ENCODE measurements at regions not wholly inside any gene's neighbourhood (a gene's known extent, or its start where the extent isn't known, plus 50 kb on each side); places are given as distances from the start of the nearest gene placed in this dataset.
A peak's percentile ranks its signal among the peaks of the same experiment; 100 is the strongest.

GRCh38 chr4:17326756-17327155 is 185.1 kb downstream of the QDPR start:
- no peaks in the 10 kb centered on the region for H3K27me3 ChIP-seq
- H3K9me3 ChIP-seq: no peaks in the 10 kb centered on the region
- intact Hi-C loops (cut with DNase I; ENCODE audit: low total_unique reads): no loop called here
- TF ChIP-seq, protein P1, sequence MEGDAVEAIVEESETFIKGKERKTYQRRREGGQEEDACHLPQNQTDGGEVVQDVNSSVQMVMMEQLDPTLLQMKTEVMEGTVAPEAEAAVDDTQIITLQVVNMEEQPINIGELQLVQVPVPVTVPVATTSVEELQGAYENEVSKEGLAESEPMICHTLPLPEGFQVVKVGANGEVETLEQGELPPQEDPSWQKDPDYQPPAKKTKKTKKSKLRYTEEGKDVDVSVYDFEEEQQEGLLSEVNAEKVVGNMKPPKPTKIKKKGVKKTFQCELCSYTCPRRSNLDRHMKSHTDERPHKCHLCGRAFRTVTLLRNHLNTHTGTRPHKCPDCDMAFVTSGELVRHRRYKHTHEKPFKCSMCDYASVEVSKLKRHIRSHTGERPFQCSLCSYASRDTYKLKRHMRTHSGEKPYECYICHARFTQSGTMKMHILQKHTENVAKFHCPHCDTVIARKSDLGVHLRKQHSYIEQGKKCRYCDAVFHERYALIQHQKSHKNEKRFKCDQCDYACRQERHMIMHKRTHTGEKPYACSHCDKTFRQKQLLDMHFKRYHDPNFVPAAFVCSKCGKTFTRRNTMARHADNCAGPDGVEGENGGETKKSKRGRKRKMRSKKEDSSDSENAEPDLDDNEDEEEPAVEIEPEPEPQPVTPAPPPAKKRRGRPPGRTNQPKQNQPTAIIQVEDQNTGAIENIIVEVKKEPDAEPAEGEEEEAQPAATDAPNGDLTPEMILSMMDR (IDR thresholded peaks at IDR 0.05): no peak
- TF ChIP-seq POLR2AphosphoS5 (IDR thresholded peaks at IDR 0.05) (no peak), EP300 (IDR thresholded peaks at IDR 0.05; ENCODE audit: low read depth) (no peak), POLR2A (IDR thresholded peaks at IDR 0.05) (no peak)
- no peaks in the 10 kb centered on the region for H3K36me3 ChIP-seq
- no peak overlapping the region for H3K4me3 ChIP-seq
- peaks cover 0 to 9% (median 0%) of the 10 kb centered on the region in 4 donors for H3K4me1 ChIP-seq
- in situ Hi-C loops (cut with MboI; ENCODE audit: low pct_ligation_motif_present in 1 of 4, low pct_unique_long_range_greater_than_20kb in 1 of 4, low sequenced_read_pairs in 3 of 4): loop anchor here in 2 of 4 donors (10.0 to 25.0 kb wide), 2 partner anchors 1032 to 1039 kb away; no protein-coding TSS in a partner anchor
- WGBS, 2 donors (ENCODE audit: low coverage in 1 of 2): 72 to 75% methylated on average over 2 of the region's 2 CpGs
- H3K27ac ChIP-seq: no peak overlapping the region
- no peak for DNase-seq

GRCh38 chr4:17325098-17325497 is 186.8 kb downstream of the QDPR start:
- in situ Hi-C loops (cut with MboI; ENCODE audit: low pct_ligation_motif_present in 1 of 4, low pct_unique_long_range_greater_than_20kb in 1 of 4, low sequenced_read_pairs in 3 of 4): loop anchor here in 2 of 4 donors (10.0 to 25.0 kb wide), 2 partner anchors 1030 to 1038 kb away; no protein-coding TSS in a partner anchor
- 81 to 92% methylated on average over 2 of the region's 2 CpGs for WGBS, 2 donors (ENCODE audit: low coverage in 1 of 2)
- TF ChIP-seq POLR2A (IDR thresholded peaks at IDR 0.05) (no peak), EP300 (IDR thresholded peaks at IDR 0.05; ENCODE audit: low read depth) (no peak), POLR2AphosphoS5 (IDR thresholded peaks at IDR 0.05) (no peak)
- TF ChIP-seq, protein P1 (IDR thresholded peaks at IDR 0.05): no peak
- Histone ChIP-seq H3K27me3 (no peaks in the 10 kb centered on the region), H3K27ac (no peak overlapping the region), H3K9me3 (no peaks in the 10 kb centered on the region), H3K4me3 (no peak overlapping the region), H3K4me1 (peaks cover 0 to 9% (median 0%) of the 10 kb centered on the region in 4 donors), H3K36me3 (no peaks in the 10 kb centered on the region)
- no peak for DNase-seq
- intact Hi-C loops (cut with DNase I; ENCODE audit: low total_unique reads): no loop called here

GRCh38 chr4:17324386-17324830 is 187.5 kb downstream of the QDPR start:
- H3K4me1 ChIP-seq: peaks cover 0 to 9% (median 0%) of the 10 kb centered on the region in 4 donors
- DNase-seq: peak; percentile 11
- no peak overlapping the region for H3K27ac ChIP-seq
- TF ChIP-seq, protein P1 (IDR thresholded peaks at IDR 0.05): peak; percentile 42 to 59 (median 50)
- TF ChIP-seq POLR2A (IDR thresholded peaks at IDR 0.05) (no peak), POLR2AphosphoS5 (IDR thresholded peaks at IDR 0.05) (no peak), EP300 (IDR thresholded peaks at IDR 0.05; ENCODE audit: low read depth) (no peak)
- no peak overlapping the region for H3K4me3 ChIP-seq
- H3K27me3 ChIP-seq: no peaks in the 10 kb centered on the region
- WGBS, 2 donors (ENCODE audit: low coverage in 1 of 2): 11 to 13% methylated on average over 11 of the region's 11 CpGs
- H3K9me3 ChIP-seq: no peaks in the 10 kb centered on the region
- in situ Hi-C loops (cut with MboI; ENCODE audit: low pct_ligation_motif_present in 1 of 4, low pct_unique_long_range_greater_than_20kb in 1 of 4, low sequenced_read_pairs in 3 of 4): loop anchor here in 2 of 4 donors (10.0 to 25.0 kb wide), 2 partner anchors 1030 to 1037 kb away; no protein-coding TSS in a partner anchor
- no peaks in the 10 kb centered on the region for H3K36me3 ChIP-seq
- intact Hi-C loops (cut with DNase I; ENCODE audit: low total_unique reads): no loop called here

- H3K36me3 ChIP-seq: no peaks in the 10 kb centered on the region
- WGBS, 2 donors (ENCODE audit: low coverage in 1 of 2): 36 to 43% methylated on average over 3 to 10 of the region's 10 CpGs
- TF ChIP-seq POLR2AphosphoS5 (IDR thresholded peaks at IDR 0.05) (no peak), EP300 (IDR thresholded peaks at IDR 0.05; ENCODE audit: low read depth) (no peak), POLR2A (IDR thresholded peaks at IDR 0.05) (no peak)
- TF ChIP-seq, protein P1 (IDR thresholded peaks at IDR 0.05): no peak
- H3K27me3 ChIP-seq: no peaks in the 10 kb centered on the region
- peaks cover 0 to 9% (median 0%) of the 10 kb centered on the region in 4 donors for H3K4me1 ChIP-seq
- H3K27ac ChIP-seq: no peak overlapping the region
- intact Hi-C loops (cut with DNase I; ENCODE audit: low total_unique reads): no loop called here
- DNase-seq: no peak
- in situ Hi-C loops (cut with MboI; ENCODE audit: low pct_ligation_motif_present in 1 of 4, low pct_unique_long_range_greater_than_20kb in 1 of 4, low sequenced_read_pairs in 3 of 4): loop anchor here in 2 of 4 donors (10.0 to 25.0 kb wide), 2 partner anchors 1029 to 1036 kb away; no protein-coding TSS in a partner anchor
- no peaks in the 10 kb centered on the region for H3K9me3 ChIP-seq
- no peak overlapping the region for H3K4me3 ChIP-seq
Observed at GRCh38 chr4:17323554-17324385, 188.1 kb downstream of the QDPR start.
